Endothelial cell of umbilical vein (primary cell): ENCODE measurements at regions not wholly inside any gene's neighbourhood (a gene's known extent, or its start where the extent isn't known, plus 50 kb on each side); places are given as distances from the start of the nearest gene placed in this dataset.

Source experiments
- BruUV-seq: library from RNA; stranded (reverse); fragments of 400-500 nt; replicated peaks from 2 replicates; lab custom pipeline; 2021; lab: Mats Ljungman, UMichigan
- CTCF ChIA-PET: fragments of 300-600, 350-600 bp; sonication (Branson Sonifier 250); formaldehyde crosslinking; loops from one replicate; lab custom pipeline; 2021; ENCODE audit warnings: antibody characterized with exemption, inconsistent platforms; lab: Charles Lee
- POLR2A ChIA-PET: fragments of 300-600, 350-600 bp; sonication (Branson Sonifier 250); formaldehyde crosslinking; loops from one replicate; lab custom pipeline; 2021; ENCODE audit warnings: antibody characterized with exemption, inconsistent platforms; lab: Charles Lee
- DNase-seq: peaks from one replicate; pipeline ENCODE4 v3.0.0-alpha.2; 2011; ENCODE audit warnings: low read depth, low spot score
- FAIRE-seq: peaks from 2 replicates; lab custom pipeline; 2011; peaks lifted over from hg19 to GRCh38; lab: Jason Lieb, UNC
- H2AFZ ChIP-seq: 2 replicates; pipeline ENCODE4 v1.6.0; 2012; ENCODE audit warnings: low read depth, low read length, control low read depth, inconsistent platforms
- H3K27ac ChIP-seq: 2 replicates; pipeline ENCODE4 v1.5.1; 2011; ENCODE audit warnings: low read depth, mild to moderate bottlenecking, control low read depth, low read length, moderate library complexity; ENCODE audit not compliant: insufficient read depth
- H3K27me3 ChIP-seq, 2 experiments: 2 replicates each; pipeline versions ENCODE4 v1.6.0 to v1.6.1; 2011; ENCODE audit warnings: low read length in 2 of 2, mixed read lengths in 1 of 2; ENCODE audit not compliant: control insufficient read depth in 2 of 2, insufficient read depth in 2 of 2
- H3K36me3 ChIP-seq, 2 experiments: 2 replicates in 1 of 2; 3 replicates in 1 of 2; pipeline ENCODE4 v1.5.1; 2011; ENCODE audit warnings: low read length in 2 of 2, mild to moderate bottlenecking in 1 of 2, moderate library complexity in 1 of 2; ENCODE audit not compliant: control insufficient read depth in 2 of 2, insufficient read depth in 2 of 2; ENCODE audit errors: extremely low read depth in 1 of 2
- H3K4me1 ChIP-seq: 3 replicates; pipeline ENCODE4 v1.5.1; 2011; ENCODE audit warnings: mild to moderate bottlenecking, low read length; ENCODE audit not compliant: control insufficient read depth, insufficient read depth; ENCODE audit errors: extremely low read depth
- H3K4me2 ChIP-seq: 2 replicates; pipeline ENCODE4 v1.6.1; 2011; ENCODE audit warnings: low read length, control low read depth, mixed read lengths; ENCODE audit not compliant: insufficient read depth
- H3K4me3 ChIP-seq, 3 experiments: fragments of 200-600 bp in 1 of 3; sonication (generic), shearing (Covaris generic) in 1 of 3; replicated peaks in 1 of 3; 2 replicates each; pipeline ENCODE4 v1.5.1; 2011 to 2016; ENCODE audit warnings: control low read depth in 3 of 3, low read length in 3 of 3, mild to moderate bottlenecking in 2 of 3, inconsistent platforms in 1 of 3, low read depth in 1 of 3, moderate library complexity in 1 of 3; ENCODE audit not compliant: insufficient read depth in 1 of 3
- H3K79me2 ChIP-seq: 2 replicates; pipeline ENCODE4 v1.6.0; 2012; ENCODE audit warnings: low read length, inconsistent platforms; ENCODE audit not compliant: control insufficient read depth, insufficient read depth
- H3K9ac ChIP-seq: replicated peaks from 2 replicates; pipeline ENCODE3; 2011; ENCODE audit warnings: low read length, control low read depth; ENCODE audit not compliant: insufficient read depth; ENCODE audit errors: extremely low read depth
- H3K9me1 ChIP-seq: replicated peaks from 3 replicates; pipeline ENCODE4 v1.6.0; 2011; ENCODE audit warnings: mild to moderate bottlenecking, low read length; ENCODE audit not compliant: control insufficient read depth, insufficient read depth; ENCODE audit errors: extremely low read depth
- H3K9me3 ChIP-seq: replicated peaks from 2 replicates; pipeline ENCODE4 v1.5.1; 2012; ENCODE audit warnings: low read length, inconsistent platforms; ENCODE audit not compliant: control insufficient read depth, insufficient read depth
- H4K20me1 ChIP-seq: replicated peaks from 2 replicates; pipeline ENCODE3; 2011; ENCODE audit warnings: mild to moderate bottlenecking, low read length; ENCODE audit not compliant: control insufficient read depth, insufficient read depth; ENCODE audit errors: extremely low read depth
- EZH2 ChIP-seq: IDR thresholded peaks from 2 replicates; pipeline ENCODE4 v1.6.1; 2012; ENCODE audit warnings: borderline replicate concordance, low read depth, mild to moderate bottlenecking, moderate library complexity, low read length, inconsistent platforms; ENCODE audit not compliant: severe bottlenecking
- FOS ChIP-seq: IDR thresholded peaks from 2 replicates; pipeline ENCODE4 v1.6.1; 2011; ENCODE audit warnings: mild to moderate bottlenecking, low read length, moderate library complexity, borderline replicate concordance; ENCODE audit not compliant: insufficient read depth
- GATA2 ChIP-seq: IDR thresholded peaks from 2 replicates; pipeline ENCODE4 v1.7.0; 2011; ENCODE audit warnings: low read depth, mild to moderate bottlenecking, moderate library complexity, mixed read lengths, low read length; ENCODE audit not compliant: insufficient read length, insufficient read depth
- JUN ChIP-seq: IDR thresholded peaks from 2 replicates; pipeline ENCODE4 v1.6.1; 2011; ENCODE audit warnings: borderline replicate concordance, low read depth; ENCODE audit not compliant: insufficient read length, insufficient read depth
- MYC ChIP-seq: IDR thresholded peaks from one replicate; pipeline ENCODE4 v1.6.1; 2011; ENCODE audit warnings: mild to moderate bottlenecking, low read depth, low read length
- POLR2A ChIP-seq: IDR thresholded peaks from 2 replicates; pipeline ENCODE4 v1.6.1; 2012; ENCODE audit warnings: low read depth, mild to moderate bottlenecking, control low read depth, low read length
- POLR2AphosphoS5 ChIP-seq: IDR thresholded peaks from 2 replicates; pipeline ENCODE4 v1.6.1; 2012; ENCODE audit warnings: low read depth, mild to moderate bottlenecking, control low read depth, low read length, moderate library complexity; ENCODE audit not compliant: insufficient read depth
- dilution Hi-C: fragments of 300-500 bp; cut with MboI; formaldehyde crosslinking; loops from one replicate; pipeline ENCODE4 v1.15.0; 2019; ENCODE audit warnings: low sequenced_read_pairs; ENCODE audit not compliant: extremely low pct_ligation_motif_present
- intact Hi-C: fragments of 100-400 bp; cut with micrococcal nuclease; formaldehyde crosslinking; loops from one replicate; pipeline ENCODE4 v1.10.0; 2022
- TF ChIP-seq, protein P1 (sequence below): IDR thresholded peaks from 2 replicates; pipeline ENCODE4 v1.6.1; 2011; ENCODE audit not compliant: insufficient read depth, insufficient read length
- TF ChIP-seq, protein P2 (sequence below), 2 donors: IDR thresholded peaks; 1 replicate in 1 of 2; 2 replicates in 1 of 2; pipeline ENCODE4 v1.5.1; 2011; ENCODE audit warnings: low read length in 2 of 2, mild to moderate bottlenecking in 2 of 2, moderate library complexity in 2 of 2, control low read depth in 1 of 2, inconsistent platforms in 1 of 2, low read depth in 1 of 2; ENCODE audit not compliant: insufficient read depth in 1 of 2; ENCODE audit errors: extremely low read depth in 1 of 2

DNA sequence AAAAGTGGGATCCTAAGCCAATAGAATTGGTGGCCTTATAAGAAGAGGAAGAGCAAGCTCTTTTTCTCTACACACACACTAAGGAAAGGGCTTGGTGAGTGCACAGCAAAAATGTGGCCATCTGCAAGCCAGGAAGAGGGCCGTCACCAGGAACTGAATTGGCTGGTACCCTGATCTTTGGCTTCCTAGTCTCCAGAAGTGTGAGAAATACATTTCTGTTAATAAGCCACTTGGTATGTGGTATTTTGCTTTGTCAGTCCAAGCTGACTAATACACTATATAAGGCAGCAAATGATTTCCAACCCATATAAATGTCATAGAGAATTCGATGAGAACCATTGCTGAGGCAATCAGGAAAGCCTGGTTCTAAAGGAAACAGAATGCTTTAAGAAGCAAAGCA lies 816.3 kb upstream of the SEMA6D start:
- POLR2A ChIA-PET, result no interaction called here
- BruUV-seq, result no TSS peak
- Histone ChIP-seq H3K9ac (no peak overlapping the region), H4K20me1 (no peaks in the 10 kb centered on the region), H2AFZ (no peak overlapping the region), H3K27me3 (no peaks in the 10 kb centered on the region), H3K4me3 (no peak overlapping the region), H3K4me2 (no peak overlapping the region), H3K36me3 (no peaks in the 10 kb centered on the region), H3K9me1 (no peaks in the 10 kb centered on the region), H3K79me2 (no peaks in the 10 kb centered on the region), H3K27ac (no peak overlapping the region), H3K9me3 (no peaks in the 10 kb centered on the region), H3K4me1 (no peaks in the 10 kb centered on the region)
- CTCF ChIA-PET, result no interaction called here
- FAIRE-seq, result no peak
- DNase-seq, result no peak
- dilution Hi-C loops, result no loop called here
- no peak for TF ChIP-seq POLR2A
- TF ChIP-seq, protein P1, sequence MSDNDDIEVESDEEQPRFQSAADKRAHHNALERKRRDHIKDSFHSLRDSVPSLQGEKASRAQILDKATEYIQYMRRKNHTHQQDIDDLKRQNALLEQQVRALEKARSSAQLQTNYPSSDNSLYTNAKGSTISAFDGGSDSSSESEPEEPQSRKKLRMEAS, result no peak
- no peak for TF ChIP-seq EZH2
- TF ChIP-seq, protein P2, sequence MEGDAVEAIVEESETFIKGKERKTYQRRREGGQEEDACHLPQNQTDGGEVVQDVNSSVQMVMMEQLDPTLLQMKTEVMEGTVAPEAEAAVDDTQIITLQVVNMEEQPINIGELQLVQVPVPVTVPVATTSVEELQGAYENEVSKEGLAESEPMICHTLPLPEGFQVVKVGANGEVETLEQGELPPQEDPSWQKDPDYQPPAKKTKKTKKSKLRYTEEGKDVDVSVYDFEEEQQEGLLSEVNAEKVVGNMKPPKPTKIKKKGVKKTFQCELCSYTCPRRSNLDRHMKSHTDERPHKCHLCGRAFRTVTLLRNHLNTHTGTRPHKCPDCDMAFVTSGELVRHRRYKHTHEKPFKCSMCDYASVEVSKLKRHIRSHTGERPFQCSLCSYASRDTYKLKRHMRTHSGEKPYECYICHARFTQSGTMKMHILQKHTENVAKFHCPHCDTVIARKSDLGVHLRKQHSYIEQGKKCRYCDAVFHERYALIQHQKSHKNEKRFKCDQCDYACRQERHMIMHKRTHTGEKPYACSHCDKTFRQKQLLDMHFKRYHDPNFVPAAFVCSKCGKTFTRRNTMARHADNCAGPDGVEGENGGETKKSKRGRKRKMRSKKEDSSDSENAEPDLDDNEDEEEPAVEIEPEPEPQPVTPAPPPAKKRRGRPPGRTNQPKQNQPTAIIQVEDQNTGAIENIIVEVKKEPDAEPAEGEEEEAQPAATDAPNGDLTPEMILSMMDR (IDR thresholded peaks at IDR 0.05; ENCODE audit: extremely low read depth in 1 of 2, insufficient read depth in 1 of 2, low read depth in 1 of 2, low read length in 2 of 2), result no peak
- TF ChIP-seq FOS, result no peak
- TF ChIP-seq JUN, result no peak
- TF ChIP-seq POLR2AphosphoS5, result no peak
- no peak for TF ChIP-seq MYC
- no peak for TF ChIP-seq GATA2
- intact Hi-C loops, result no loop called here
